GM18867 (cell line): ENCODE measurements at regions not wholly inside any gene's neighbourhood (a gene's known extent, or its start where the extent isn't known, plus 50 kb on each side); places are given as distances from the start of the nearest gene placed in this dataset.
A peak's percentile ranks its signal among the peaks of the same experiment; 100 is the strongest.

ENCODE experiments used
- ATAC-seq: cut with Tn5 transposase; IDR thresholded peaks from one replicate; pipeline ENCODE4 v1.9.1; 2021; ENCODE audit warnings: mild to moderate bottlenecking, moderate library complexity; ENCODE audit not compliant: unreplicated experiment

DNA sequence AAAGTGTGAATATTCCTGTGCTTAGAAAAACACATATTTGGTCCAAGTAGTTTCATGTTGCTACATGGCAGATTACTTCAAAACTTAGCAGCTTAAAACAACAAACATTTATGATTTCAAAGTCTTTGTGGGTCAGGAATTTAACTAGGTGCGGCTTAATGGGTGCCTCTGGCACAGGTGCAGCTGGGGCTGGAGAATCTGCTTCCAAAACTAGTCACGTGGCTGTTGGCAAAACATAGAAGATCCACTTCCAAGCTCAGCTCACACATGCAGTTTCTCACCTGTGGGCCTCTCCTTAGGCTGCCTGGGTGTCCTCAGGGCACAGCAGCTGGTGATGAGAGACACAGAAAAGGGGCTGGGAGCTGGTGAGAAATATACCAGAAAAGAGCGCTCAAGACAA lies 263.4 kb downstream of the TTLL7 start:
- no peak for ATAC-seq

DNA sequence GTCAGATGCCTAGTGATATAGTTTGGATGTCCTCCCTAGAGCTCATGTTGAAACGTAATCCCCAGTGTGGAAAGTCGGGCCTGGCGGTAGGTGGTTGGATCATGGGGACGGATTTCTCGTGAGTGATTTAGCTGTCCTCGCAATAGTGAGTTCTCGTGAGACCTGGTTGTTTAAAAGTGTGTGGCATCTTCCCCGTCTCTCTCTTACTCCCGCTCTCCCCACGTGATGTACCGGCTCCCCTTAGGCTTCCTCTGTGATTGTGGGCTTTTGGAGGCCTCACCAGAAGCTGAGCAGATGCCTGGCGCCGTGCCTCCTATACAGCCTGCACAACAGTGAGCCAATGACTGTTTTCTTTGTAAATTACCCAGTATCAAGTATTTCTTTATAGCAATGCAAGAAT lies 264.5 kb downstream of the TTLL7 start:
- ATAC-seq = no peak

DNA sequence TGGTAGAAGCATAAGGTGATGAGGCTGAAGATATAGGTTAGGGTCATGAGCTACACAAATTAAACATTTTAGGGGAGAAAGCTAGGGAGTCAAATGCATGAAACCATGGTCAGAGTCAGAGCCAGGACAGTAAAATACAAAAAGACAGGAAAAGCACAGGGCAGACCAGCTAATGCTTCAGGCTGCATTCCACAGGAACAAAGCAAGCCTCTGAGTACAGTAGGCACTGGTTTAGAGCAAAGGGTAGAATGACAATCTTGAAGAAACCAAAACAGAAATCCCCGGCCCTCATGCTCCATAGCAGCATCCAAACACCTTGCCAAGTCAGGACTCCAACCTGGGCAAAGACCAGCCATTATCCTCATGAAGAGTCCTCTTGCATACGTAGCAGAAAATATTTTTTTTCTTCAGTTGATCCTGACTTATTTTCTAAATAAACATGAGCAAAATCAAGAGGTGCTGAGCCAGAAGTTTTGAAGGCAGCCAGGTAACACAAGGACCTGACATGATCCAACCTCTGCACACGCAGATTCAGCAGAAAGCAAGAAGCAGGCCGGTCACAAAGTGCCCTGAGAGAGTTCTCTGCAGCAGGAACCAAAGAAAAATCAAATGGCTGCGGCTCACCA lies 273.1 kb downstream of the TTLL7 start:
- ATAC-seq = no peak

DNA sequence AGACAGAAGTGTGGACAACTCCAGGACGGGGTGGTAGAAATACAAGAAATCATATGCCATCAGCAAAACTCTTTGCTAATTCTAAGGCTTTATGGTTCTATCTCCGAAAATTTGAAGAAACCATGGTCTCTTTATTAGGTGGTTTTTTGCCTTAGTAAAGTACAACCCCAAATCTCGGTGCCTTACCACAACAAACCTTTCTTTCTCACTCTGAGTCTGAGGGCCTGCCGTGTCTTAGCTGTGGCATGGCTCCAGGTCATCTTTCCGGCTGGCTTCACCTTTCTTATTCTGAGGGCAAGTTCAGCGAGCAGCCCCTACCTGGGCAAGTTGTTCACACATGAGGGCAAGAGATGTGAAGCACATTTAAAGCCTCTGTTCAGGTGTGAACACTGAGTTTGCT lies 280.6 kb downstream of the TTLL7 start:
- peak; percentile 75 for ATAC-seq

DNA sequence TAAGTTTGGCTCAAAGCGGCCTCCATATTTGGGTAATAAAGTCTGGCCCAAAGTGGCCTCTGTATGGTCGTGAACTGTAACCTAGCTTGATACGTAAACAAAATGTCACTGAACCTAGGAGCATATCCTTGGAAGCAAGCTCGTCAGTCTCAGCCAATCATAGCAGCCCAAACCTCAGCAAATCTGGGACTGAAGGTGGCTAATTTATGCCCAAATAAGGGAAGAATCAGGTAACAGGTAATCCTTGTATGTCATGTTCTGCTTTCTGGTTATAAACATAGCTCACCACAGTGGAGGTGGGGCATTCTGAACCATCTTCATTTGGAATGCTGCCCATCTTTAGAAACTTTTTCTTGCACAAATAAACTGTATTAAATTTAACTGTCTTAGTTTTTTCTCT lies 281.1 kb downstream of the TTLL7 start:
- ATAC-seq = peak; percentile 27

DNA sequence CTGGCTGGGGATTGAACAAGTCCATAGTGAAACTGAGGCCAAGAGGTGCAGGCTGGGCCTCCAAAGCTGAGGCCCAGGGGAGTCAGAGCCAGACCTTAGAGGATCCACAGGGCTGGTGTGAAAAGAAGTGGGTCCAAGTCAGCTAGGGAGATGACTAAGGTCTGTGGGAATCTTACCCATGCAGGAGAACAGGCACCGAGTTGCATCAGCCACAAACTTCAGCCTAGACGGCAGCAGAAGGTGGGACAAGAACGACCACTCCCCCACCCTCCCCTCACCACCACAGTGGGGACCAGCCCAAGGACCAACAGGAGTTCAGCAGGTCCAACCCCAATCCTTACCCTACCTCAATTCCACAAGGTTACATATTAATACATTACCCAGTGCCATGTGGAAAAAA lies 282.3 kb downstream of the TTLL7 start:
- ATAC-seq = no peak

DNA sequence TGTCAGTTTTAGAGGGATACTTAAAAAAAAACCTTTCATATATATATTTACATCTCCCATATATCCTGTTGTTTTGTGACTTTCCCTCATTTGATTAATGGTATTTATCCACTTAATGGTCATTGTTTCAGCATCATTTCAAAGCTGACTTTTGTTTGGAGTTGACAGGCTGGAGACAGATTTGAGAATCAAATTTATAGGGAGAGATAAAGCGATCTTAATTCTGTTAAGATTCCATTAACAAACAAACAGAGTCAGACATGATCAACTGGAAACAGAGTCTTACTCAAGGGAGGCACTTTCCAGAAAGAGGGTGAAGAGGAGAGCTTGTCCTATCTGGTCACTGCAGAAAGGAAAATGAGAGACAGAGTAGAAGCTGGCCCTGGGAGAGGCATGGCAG lies 283.4 kb downstream of the TTLL7 start:
- no peak for ATAC-seq

DNA sequence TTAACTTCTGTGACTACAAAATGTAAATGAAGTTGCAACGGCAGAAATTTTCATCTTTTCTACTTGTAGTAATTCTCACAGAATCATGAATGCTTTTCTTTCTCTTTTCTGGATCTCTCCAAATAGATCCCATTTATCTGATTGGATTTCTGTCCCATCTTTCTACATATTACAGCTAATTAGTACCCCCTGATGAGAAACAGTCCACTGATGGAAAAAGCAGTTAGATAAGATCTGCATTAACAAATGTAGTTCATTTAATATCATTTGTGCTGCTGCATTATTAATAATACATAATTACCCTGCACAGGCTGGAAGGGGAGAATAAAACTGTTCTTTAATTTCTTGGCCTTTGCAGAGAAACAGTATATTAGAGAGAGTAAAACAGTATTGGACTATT lies 289.3 kb downstream of the TTLL7 start:
- no peak for ATAC-seq

DNA sequence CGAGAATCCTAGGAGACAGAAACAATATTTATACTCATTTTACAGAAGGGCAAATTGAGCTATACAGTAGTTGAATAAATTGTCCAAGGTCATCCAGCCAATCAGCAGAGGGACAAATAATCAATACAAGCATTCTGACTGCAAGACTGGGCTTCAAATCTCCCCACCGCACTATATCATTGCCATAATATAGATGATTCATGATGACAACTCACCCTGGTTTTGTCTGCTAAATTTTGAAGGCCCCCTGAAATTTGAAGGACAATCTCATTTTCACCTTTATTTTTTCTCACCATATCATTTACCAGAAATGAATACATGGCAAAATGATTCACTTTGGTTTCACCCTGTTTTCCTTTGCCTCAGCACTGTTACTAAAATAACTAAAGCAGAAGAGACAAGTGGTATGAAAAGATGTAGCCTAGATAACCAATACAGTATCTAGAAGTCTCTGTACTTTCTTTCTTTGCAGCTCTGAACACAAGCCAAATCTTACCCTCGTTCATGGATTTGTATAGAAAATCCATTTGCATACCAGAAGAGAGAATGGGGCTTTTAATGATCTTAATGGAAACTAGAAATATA lies 292.5 kb downstream of the TTLL7 start:
- no peak for ATAC-seq

DNA sequence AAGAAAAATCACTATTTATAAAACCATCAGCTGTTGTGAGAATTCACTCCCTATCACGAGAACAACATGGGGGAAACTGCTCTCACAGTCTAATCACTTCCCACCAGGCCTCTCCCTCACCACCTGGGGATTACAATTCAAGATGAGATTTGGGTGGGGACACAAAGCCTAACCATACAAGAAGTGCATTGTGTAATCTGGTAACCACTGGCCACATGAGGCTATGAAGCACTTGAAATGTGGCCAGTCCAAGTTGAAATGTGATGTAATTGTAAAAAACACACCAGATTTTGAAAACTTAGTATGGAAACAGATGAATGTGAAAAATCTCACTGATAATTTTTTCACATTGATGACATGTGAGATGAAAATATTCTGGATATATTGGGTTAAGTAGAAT lies 293.8 kb downstream of the TTLL7 start:
- no peak for ATAC-seq

DNA sequence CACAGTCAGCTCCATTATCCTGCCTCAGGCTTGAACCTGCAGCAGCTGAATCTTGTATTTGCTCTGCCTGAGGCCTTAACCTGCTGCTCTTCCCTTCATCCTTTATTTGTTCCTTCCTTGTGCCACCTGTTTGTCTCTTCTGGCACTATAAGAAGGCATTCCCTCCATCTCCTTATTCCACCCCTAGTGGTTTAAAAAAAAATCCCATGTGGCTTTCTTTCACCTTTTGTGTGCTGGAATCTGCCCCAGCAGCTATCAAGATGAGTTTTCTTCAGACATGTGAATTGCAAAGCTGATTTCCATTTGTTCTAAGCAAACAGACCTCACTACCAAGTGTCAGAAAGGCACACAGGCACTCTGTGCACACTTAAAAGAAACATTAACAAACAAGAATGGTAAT lies 294.6 kb downstream of the TTLL7 start:
- no peak for ATAC-seq

DNA sequence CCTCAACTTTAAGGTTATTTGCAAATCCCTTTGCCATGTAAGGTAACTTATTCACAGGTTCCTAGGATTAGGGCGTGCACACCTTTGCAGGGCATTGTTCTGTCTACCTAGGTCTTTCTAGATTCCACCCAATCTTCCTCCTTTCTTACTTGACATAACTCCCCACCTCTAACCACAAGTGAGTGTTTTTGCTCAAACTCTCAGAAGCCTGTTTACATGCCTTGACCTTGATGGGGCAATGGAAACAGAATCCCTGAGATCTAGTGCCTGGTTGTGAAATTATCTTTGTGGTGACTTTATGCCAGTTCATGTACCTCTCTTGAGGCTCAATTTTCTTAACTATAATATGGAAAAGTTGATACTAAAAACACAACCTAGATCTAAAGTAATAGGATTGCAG lies 296.6 kb downstream of the TTLL7 start:
- ATAC-seq = no peak

DNA sequence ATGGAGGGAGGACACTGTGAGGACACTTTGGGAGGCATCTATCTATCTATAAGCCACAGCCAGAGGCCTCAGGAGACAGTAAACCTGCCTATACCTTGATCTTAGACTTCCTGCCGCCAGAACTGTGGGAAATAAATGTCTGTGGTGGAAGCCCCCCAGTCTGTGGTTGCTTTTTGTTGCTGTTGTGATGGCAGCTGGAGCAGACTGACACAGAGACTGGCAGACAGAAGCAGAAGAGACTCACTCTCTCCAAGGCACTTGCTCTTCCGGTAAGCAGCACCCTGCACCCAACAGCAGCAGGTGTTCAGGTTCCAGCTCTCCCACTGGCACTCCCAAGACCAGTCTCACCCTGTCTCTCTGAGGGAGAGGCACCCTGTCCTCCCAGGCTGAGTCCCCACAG lies 297.6 kb downstream of the TTLL7 start:
- no peak for ATAC-seq

DNA sequence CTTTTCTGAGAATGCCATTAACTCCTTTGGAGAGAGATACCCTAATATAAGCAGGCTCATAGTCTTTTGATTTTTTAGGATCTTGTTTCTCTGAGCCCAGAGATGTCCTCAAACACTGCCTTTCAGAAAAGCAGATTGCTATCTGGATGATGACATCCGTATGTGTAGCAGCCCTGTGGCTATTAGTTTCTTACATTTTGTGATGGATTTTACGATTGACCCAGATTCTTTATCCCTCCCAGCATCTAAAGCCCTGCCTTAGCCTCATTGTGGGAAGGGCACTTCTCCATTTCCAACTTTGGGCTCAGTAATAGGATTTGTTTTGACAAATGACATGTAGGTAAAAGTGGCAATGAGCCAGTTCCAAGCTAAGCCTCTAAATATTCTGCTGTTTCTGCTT lies 300.3 kb downstream of the TTLL7 start:
- no peak for ATAC-seq

DNA sequence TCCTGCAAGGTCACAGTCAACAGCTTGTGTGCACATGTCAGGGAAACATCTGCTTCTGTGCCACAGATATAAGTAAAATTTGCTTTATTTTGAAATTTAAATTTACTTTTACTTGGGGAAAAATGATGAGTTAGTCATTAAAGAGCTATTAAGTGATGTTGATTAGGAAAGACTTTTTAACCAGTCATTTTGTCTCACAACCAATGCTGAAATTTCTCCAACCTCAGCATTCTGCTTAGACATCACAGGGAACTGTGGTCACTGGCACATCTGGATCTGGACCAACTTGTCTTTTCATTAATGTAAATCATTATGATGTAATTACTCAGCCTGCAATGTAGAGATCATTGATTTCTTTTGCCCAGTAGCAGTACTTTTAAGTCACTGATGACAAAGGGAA lies 301.0 kb downstream of the TTLL7 start:
- no peak for ATAC-seq

DNA sequence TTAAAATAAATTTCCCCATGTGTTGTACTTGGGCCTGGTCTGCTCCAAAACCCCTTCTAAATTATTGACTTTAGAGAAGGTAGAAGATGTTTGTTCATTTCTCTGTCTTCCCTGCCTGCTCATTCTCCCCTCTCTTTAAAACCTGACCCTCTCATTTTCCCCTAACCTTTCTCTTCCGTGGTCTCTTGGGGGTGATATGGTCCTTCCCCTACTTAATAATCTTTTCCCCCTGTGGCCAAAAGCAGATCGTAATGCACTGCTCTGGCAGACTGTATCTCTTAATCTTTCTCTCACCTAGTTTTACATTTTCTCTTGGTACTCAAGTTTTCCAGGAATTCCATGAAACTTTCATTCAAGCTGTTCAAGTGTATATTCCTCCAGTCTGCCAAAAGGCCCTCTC lies 301.7 kb downstream of the TTLL7 start:
- ATAC-seq = no peak

DNA sequence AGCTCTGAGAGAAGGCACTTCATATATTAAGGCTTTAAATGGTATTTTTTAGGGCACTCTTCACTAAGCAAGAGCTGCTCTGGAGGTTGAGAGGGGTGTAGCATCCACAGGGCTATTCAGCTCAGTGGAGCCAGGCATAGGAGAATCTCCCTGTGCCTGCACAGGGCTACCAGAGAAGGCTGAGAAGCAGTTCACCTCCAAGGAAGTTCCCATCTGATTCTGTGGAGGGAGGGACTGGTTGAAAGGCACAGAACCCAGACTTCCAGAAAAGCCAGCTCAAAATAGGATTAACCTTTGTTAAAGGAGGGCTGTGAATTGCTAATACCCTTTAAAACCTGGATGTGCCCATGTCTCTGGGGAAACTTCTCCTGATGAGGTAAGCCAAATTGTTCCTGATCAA lies 304.5 kb downstream of the TTLL7 start:
- ATAC-seq = no peak

DNA sequence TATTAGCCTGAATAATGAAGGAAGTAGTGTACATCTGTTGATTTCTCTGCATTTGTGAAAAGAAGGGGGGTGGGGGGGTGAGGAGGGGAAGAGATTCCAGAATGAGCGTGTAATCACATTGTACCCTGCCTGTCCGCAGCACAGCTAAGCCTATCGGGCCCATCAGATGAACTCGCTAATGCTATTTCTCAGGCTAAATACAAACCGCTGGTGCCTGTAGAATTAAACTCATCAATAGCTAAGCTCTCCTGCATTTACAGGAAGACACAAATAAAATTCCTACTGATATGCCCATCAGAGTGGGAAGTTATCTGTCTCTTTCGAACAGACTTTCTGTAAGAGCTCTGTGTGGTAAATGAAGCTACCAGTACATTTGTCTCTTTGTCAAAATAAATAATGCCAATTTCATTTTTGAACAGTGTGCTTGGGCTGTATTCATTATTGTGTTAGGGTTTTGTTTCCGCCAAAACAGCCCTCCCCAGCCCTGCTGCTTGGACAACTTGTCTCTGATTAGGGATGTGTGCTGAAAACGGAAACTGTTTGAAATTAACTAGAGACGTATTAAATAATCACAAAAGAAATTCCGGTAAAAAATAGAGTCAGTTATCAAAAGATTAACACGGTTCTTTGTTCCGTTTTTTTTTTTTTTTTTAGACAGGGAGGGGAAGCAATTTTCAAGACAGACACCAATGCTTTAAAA lies 305.4 kb downstream of the TTLL7 start:
- no peak for ATAC-seq

DNA sequence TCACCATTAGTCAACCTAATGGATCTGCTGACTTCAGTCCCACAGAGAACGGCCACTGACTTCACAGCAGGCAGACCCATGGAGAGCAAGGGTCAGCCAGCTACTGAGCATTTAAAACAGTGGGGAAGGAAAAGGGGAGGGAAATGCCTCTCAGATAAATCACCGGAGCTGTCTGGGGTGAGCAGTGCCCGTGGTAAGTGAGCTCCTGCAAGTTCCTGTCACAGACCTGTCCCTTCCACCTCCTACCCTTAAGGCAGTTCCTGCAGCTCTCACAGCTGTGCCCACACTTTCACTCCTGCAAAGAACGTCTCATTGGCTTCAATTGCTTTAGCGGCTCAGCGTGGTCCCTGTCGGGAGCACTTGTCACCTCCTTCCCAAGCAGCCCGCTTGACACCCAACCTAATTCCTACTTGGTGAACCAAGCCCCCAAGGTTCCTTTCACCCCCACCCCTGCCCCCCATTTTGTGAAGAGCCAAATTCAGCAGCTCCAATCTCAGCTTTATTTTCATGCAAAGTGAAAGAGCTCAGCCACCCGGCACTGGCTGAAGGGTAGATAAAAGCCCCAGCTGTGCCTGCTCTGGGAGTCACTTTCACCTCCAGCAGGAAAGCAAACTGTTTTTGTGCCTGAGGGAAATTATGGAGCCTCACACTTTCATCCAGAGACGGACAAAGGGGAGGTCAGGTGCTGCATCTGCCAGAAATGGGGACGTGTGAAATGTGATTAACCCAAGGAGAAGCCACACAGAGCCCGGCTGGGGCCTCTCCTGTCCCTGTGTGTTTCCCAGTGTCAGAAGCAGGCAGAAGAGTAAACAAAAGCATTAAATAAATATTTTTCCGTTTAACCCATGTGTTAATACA lies 306.2 kb downstream of the TTLL7 start:
- ATAC-seq = no peak

DNA sequence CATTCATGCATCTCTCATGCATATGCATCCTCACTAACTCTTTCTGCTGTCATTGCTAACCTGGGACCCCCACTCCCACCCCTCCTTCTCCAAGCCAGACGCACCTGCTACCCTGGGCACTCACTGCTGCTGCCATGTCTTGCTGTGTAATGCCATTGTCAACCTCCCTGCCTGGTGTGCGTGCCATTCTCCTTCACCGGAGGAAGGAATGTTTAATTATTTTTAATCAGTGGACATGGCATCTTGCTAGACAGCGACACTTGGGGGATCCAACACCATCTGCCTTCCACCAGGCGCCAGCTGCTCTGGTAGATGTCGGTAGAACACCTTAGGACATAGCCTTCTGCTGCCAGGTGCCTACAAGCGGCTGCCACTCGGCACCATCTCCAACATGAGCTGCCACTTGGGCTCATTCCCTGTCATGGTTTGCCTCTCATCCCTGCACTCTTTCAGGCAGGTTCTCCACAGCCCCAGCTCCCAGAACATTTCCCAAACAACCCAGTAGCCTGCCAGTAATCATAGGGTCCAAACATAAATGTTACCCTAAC lies 306.9 kb downstream of the TTLL7 start:
- ATAC-seq = no peak
